ENCODE measurements at regions not wholly inside any gene's neighbourhood (a gene's known extent, or its start where the extent isn't known, plus 50 kb on each side); places are given as distances from the start of the nearest gene placed in this dataset.

DNA sequence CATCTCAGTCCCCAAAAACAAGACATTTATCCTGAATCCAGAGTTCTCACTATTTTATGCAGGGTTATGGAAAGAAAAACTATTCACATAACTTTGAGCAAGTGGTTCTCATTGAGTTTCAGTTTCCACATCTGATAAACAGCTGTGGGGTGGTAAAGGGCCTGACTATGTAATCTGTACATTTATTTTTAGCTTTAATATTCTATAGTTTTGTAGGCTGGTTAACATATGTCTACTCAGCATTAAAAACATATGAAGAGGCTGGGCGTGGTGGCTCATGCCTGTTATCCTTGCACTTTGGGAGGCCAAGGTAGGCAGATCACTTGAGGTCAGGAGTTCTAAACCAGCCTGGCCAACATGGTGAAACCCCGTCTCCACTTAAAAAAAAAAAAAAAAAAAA, 301.5 kb upstream of the CCNG1 start:
- no peaks in the 10 kb centered on the region for H3K79me2 ChIP-seq (ENCODE audit: insufficient read depth, low read length)
- no peak overlapping the region for H3K4me2 ChIP-seq (ENCODE audit: low read length)
- H4K20me1 ChIP-seq (ENCODE audit: insufficient read depth, low read length) = no peaks in the 10 kb centered on the region
- no peak overlapping the region for H3K4me3 ChIP-seq (ENCODE audit: low read depth, low read length, poor library complexity, severe bottlenecking)
- H3K9ac ChIP-seq (ENCODE audit: low read length) = no peak overlapping the region
- H2AFZ ChIP-seq (ENCODE audit: low read length) = no peak overlapping the region
- no peaks in the 10 kb centered on the region for H3K36me3 ChIP-seq (ENCODE audit: insufficient read depth, low read length)
- no peaks in the 10 kb centered on the region for H3K27me3 ChIP-seq (ENCODE audit: insufficient read depth, low read length)
- no peaks in the 10 kb centered on the region for H3F3A ChIP-seq (ENCODE audit: insufficient read depth, low read length)
- H3K4me1 ChIP-seq (ENCODE audit: insufficient read depth, low read length, severe bottlenecking) = no peaks in the 10 kb centered on the region
- H3K27ac ChIP-seq (ENCODE audit: low read depth, low read length, poor library complexity, severe bottlenecking) = no peak overlapping the region
- no peak for TF ChIP-seq EZH2 (IDR thresholded peaks at IDR 0.05; ENCODE audit: borderline replicate concordance, low read length)
- TF ChIP-seq, protein P1, sequence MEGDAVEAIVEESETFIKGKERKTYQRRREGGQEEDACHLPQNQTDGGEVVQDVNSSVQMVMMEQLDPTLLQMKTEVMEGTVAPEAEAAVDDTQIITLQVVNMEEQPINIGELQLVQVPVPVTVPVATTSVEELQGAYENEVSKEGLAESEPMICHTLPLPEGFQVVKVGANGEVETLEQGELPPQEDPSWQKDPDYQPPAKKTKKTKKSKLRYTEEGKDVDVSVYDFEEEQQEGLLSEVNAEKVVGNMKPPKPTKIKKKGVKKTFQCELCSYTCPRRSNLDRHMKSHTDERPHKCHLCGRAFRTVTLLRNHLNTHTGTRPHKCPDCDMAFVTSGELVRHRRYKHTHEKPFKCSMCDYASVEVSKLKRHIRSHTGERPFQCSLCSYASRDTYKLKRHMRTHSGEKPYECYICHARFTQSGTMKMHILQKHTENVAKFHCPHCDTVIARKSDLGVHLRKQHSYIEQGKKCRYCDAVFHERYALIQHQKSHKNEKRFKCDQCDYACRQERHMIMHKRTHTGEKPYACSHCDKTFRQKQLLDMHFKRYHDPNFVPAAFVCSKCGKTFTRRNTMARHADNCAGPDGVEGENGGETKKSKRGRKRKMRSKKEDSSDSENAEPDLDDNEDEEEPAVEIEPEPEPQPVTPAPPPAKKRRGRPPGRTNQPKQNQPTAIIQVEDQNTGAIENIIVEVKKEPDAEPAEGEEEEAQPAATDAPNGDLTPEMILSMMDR (IDR thresholded peaks at IDR 0.05; ENCODE audit: low read length) = no peak
- H3K9me3 ChIP-seq (ENCODE audit: low read length) = no peaks in the 10 kb centered on the region
- H3K9me2 ChIP-seq (ENCODE audit: low read depth, low read length) = no peaks in the 10 kb centered on the region

DNA sequence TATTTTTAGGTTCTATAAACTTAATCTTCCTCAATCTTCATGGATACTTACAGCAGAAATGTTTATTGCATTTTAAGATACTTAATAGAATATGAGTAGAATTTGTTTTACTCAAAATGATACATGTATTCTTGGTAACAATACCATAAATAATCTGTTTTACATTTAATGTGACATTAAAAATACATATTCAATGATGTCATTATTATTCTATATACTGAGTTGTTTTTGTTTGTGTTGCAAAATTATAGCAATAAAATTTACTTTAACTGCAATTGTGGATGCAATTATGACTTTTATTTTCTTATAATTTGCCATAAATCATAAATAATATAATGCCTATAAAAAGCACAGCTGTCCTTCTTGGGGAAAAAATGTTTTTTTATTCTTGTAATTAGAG, 275.9 kb upstream of the CCNG1 start:
- Histone ChIP-seq H3K36me3 (ENCODE audit: insufficient read depth, low read length) (no peaks in the 10 kb centered on the region), H3K4me1 (ENCODE audit: insufficient read depth, low read length, severe bottlenecking) (no peaks in the 10 kb centered on the region), H3K9me2 (ENCODE audit: low read depth, low read length) (no peaks in the 10 kb centered on the region), H3K27me3 (ENCODE audit: insufficient read depth, low read length) (no peaks in the 10 kb centered on the region), H3K79me2 (ENCODE audit: insufficient read depth, low read length) (no peaks in the 10 kb centered on the region), H3K27ac (ENCODE audit: low read depth, low read length, poor library complexity, severe bottlenecking) (no peak overlapping the region), H3F3A (ENCODE audit: insufficient read depth, low read length) (no peaks in the 10 kb centered on the region), H3K9me3 (ENCODE audit: low read length) (no peaks in the 10 kb centered on the region), H2AFZ (ENCODE audit: low read length) (no peak overlapping the region), H3K9ac (ENCODE audit: low read length) (no peak overlapping the region), H3K4me2 (ENCODE audit: low read length) (no peak overlapping the region), H4K20me1 (ENCODE audit: insufficient read depth, low read length) (no peaks in the 10 kb centered on the region), H3K4me3 (ENCODE audit: low read depth, low read length, poor library complexity, severe bottlenecking) (no peak overlapping the region)
- TF ChIP-seq EZH2 (IDR thresholded peaks at IDR 0.05; ENCODE audit: borderline replicate concordance, low read length) = no peak
- TF ChIP-seq, protein P1 (IDR thresholded peaks at IDR 0.05; ENCODE audit: low read length) = no peak

DNA sequence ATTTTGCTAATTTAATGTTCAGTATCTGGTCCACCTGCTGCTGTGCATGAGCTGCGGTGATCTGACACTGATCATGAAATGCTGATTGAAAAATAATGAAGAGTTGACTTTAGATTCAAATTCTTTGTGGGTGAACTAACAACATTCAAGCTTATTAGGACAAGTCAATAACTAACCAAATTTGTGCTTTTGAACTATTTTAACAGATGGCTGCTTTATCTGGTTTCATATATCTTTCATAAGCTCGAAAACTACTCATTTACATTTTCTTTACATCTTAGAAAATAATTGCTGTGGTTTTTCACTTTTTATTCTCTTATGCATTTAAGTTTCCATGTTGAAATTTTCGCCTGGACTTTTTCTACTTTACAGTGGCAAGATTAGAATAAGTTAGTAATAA, 274.8 kb upstream of the CCNG1 start:
- H3K36me3 ChIP-seq (ENCODE audit: insufficient read depth, low read length) = no peaks in the 10 kb centered on the region
- no peaks in the 10 kb centered on the region for H3K4me1 ChIP-seq (ENCODE audit: insufficient read depth, low read length, severe bottlenecking)
- H3K9me2 ChIP-seq (ENCODE audit: low read depth, low read length) = no peaks in the 10 kb centered on the region
- TF ChIP-seq, protein P1 (IDR thresholded peaks at IDR 0.05; ENCODE audit: low read length) = no peak
- no peak for TF ChIP-seq EZH2 (IDR thresholded peaks at IDR 0.05; ENCODE audit: borderline replicate concordance, low read length)
- no peak overlapping the region for H3K4me2 ChIP-seq (ENCODE audit: low read length)
- H3K9ac ChIP-seq (ENCODE audit: low read length) = no peak overlapping the region
- H3K79me2 ChIP-seq (ENCODE audit: insufficient read depth, low read length) = no peaks in the 10 kb centered on the region
- H3K27me3 ChIP-seq (ENCODE audit: insufficient read depth, low read length) = no peaks in the 10 kb centered on the region
- H3K9me3 ChIP-seq (ENCODE audit: low read length) = no peaks in the 10 kb centered on the region
- no peak overlapping the region for H3K4me3 ChIP-seq (ENCODE audit: low read depth, low read length, poor library complexity, severe bottlenecking)
- no peaks in the 10 kb centered on the region for H4K20me1 ChIP-seq (ENCODE audit: insufficient read depth, low read length)
- no peak overlapping the region for H2AFZ ChIP-seq (ENCODE audit: low read length)
- H3K27ac ChIP-seq (ENCODE audit: low read depth, low read length, poor library complexity, severe bottlenecking) = no peak overlapping the region
- no peaks in the 10 kb centered on the region for H3F3A ChIP-seq (ENCODE audit: insufficient read depth, low read length)

All from OCI-LY1 (cell line).